SH-SY5Y (cell line): ENCODE measurements at regions not wholly inside any gene's neighbourhood (a gene's known extent, or its start where the extent isn't known, plus 50 kb on each side); places are given as distances from the start of the nearest gene placed in this dataset.

ENCODE experiments used
- GATA2 ChIP-seq: IDR thresholded peaks from 2 replicates; pipeline ENCODE4 v1.6.1; 2011; ENCODE audit warnings: mild to moderate bottlenecking, low read depth, low read length
- GATA3 ChIP-seq: IDR thresholded peaks from 2 replicates; pipeline ENCODE4 v1.6.1; 2011; ENCODE audit warnings: low read depth, mild to moderate bottlenecking, low read length, moderate library complexity

GRCh38 chr3:36298188-36298587 is 82.1 kb upstream of the STAC start:
- TF ChIP-seq GATA2 (no peak), GATA3 (no peak)
